PFSK-1 (cell line): ENCODE measurements at regions not wholly inside any gene's neighbourhood (a gene's known extent, or its start where the extent isn't known, plus 50 kb on each side); places are given as distances from the start of the nearest gene placed in this dataset.

ENCODE experiments used
- FOXP2 ChIP-seq: optimal IDR thresholded peaks from 2 replicates; pipeline ENCODE3; 2011; ENCODE audit warnings: borderline replicate concordance, control low read depth, inconsistent platforms; ENCODE audit not compliant: insufficient read depth; ENCODE audit errors: extremely low read length, extremely low read depth
- POLR2AphosphoS5 ChIP-seq: IDR thresholded peaks from 2 replicates; pipeline ENCODE4 v1.6.1; 2012; ENCODE audit warnings: low read depth, mild to moderate bottlenecking, control low read depth, low read length, moderate library complexity
- REST ChIP-seq, 2 experiments: IDR thresholded peaks; 2 replicates each; pipeline versions ENCODE4 v1.6.1 to v1.8.0; 2011 to 2012; ENCODE audit warnings: low read depth in 2 of 2, low read length in 2 of 2, control low read depth in 1 of 2, inconsistent platforms in 1 of 2, mild to moderate bottlenecking in 1 of 2, moderate library complexity in 1 of 2; ENCODE audit not compliant: insufficient read depth in 1 of 2
- SIN3A ChIP-seq: IDR thresholded peaks from 2 replicates; pipeline ENCODE4 v1.6.1; 2012; ENCODE audit warnings: mild to moderate bottlenecking, low read length, moderate library complexity, borderline replicate concordance; ENCODE audit not compliant: insufficient read depth
- TAF1 ChIP-seq: IDR thresholded peaks from 2 replicates; pipeline ENCODE4 v1.6.1; 2012; ENCODE audit warnings: low read length, control low read depth, borderline replicate concordance; ENCODE audit not compliant: insufficient read depth

DNA sequence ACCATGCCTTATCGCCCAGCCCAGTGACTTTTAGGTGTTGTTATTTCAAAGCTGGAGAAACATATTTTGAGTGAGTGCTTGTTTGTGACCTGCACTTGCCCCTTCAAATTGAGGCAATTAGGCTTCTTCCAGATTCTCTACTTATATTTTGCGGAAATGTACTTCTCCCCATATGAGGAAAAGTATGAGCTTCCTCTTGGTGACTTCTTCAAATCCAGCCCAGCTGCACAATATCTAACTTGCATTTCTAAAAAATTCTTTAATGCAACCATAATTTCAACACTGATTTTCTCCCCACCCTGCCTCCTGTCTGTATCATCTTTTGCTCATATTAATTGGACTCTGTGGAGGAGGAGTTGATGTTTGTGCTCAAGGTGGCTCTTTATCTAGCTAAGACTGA is 391.2 kb upstream of the POU3F3 start:
- TF ChIP-seq FOXP2 (no peak), TAF1 (no peak), POLR2AphosphoS5 (no peak), SIN3A (no peak), REST (IDR thresholded peaks at IDR 0.05; ENCODE audit: insufficient read depth in 1 of 2, low read depth in 2 of 2, low read length in 2 of 2) (no peak)

GRCh38 chr2:104465981-104466380 is 387.9 kb upstream of the POU3F3 start:
- TF ChIP-seq FOXP2 (no peak), POLR2AphosphoS5 (no peak)

DNA sequence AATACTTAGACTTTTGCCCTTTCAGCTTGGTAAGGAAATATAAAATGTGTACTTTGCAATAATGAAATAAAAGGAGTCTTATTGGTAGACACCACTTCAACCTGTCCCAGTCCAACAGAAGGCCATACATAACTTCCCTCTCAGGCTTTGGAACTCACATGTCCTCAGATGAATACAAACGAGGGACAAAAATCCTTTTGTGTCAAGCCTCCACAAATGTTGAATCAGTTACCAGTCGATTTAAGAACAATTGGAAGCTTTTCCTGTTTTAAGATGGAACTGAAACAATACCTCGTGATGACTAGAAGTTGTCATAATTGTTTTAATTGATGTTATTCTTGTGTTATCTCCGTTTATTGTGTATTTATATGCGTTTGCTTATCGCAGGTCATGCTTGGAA is 385.1 kb upstream of the POU3F3 start:
- TF ChIP-seq SIN3A (no peak), FOXP2 (no peak), TAF1 (no peak), POLR2AphosphoS5 (no peak), REST (IDR thresholded peaks at IDR 0.05; ENCODE audit: insufficient read depth in 1 of 2, low read depth in 2 of 2, low read length in 2 of 2) (no peak)

DNA sequence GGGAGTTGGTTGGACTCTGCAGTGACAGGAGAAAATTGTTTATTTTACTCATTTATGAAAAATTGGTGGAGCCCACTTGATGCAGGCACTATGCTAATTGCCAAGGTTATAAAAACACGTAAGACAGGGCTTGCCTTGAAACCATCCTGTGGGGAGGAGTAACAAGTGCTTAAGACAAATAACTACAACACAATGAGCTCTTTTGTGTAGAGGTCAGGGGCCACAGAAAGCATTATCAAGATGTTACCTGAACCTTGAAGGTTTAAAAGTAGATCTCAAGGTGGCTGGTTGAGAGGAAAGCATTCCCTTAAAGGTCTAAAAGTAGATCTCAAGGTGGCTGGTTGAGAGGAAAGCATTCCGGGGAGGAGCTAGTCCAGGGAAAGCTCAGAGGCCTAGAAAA is 381.8 kb upstream of the POU3F3 start:
- TF ChIP-seq TAF1 = no peak
- TF ChIP-seq SIN3A = no peak
- TF ChIP-seq POLR2AphosphoS5 = no peak
- TF ChIP-seq REST (IDR thresholded peaks at IDR 0.05; ENCODE audit: insufficient read depth in 1 of 2, low read depth in 2 of 2, low read length in 2 of 2) = no peak
- TF ChIP-seq FOXP2 = no peak

DNA sequence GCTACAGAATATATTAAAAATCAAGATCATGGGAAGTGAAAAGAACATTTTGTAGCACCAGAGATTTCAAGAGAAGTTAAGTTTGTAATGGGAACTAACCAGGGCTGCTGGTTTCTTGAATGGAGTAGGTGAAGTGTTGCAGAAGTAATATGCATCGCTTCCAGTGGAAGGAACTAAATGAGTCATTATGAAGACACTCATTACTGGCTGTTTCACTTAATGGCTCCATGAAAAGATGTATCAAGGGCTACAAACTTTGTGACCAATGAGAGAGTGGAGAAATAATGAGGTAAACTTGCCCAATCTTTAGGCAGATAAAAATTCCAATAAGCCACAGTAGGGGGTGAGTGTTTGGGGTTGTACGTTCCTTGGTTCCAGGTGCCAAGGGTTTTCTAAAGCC is 380.4 kb upstream of the POU3F3 start:
- TF ChIP-seq SIN3A (no peak), FOXP2 (no peak), TAF1 (no peak), POLR2AphosphoS5 (no peak), REST (IDR thresholded peaks at IDR 0.05; ENCODE audit: insufficient read depth in 1 of 2, low read depth in 2 of 2, low read length in 2 of 2) (no peak)
